Keratinocyte (primary cell): ENCODE measurements at regions not wholly inside any gene's neighbourhood (a gene's known extent, or its start where the extent isn't known, plus 50 kb on each side); places are given as distances from the start of the nearest gene placed in this dataset.

ENCODE experiments used
- EZH2 ChIP-seq: IDR thresholded peaks from one replicate; pipeline ENCODE4 v1.6.1; 2012; ENCODE audit warnings: inconsistent platforms, mild to moderate bottlenecking, low read length, moderate library complexity
- TF ChIP-seq, protein P1 (sequence below), 3 experiments: IDR thresholded peaks in 1 of 3; conservative IDR thresholded peaks in 1 of 3; optimal IDR thresholded peaks in 1 of 3; 2 replicates in 2 of 3; 3 replicates in 1 of 3; pipeline versions ENCODE3 to v1.5.1; 2011; ENCODE audit warnings: low read length in 3 of 3, mild to moderate bottlenecking in 3 of 3, moderate library complexity in 2 of 3, control low read depth in 1 of 3, inconsistent platforms in 1 of 3; ENCODE audit not compliant: insufficient read depth in 2 of 3; ENCODE audit errors: extremely low read depth in 1 of 3

DNA sequence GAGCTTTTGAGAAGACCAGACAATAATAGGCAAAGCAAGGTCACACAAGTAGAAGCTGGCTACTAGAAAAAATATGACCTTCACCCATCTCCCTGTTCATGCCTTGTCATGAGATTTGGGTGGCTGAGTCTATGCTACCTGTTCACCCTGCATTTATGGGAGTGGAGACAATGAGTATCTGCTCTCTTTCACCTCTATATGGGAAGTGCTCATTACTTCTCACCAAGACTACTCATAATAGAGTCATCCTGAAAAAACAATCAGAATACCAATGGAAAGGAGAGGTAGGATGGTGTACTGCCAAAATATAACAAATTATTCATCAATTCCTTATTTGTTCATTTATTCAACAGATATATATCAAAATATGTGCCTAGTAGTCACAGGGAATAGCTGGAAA, 921.8 kb upstream of the INTU start:
- TF ChIP-seq, protein P1, sequence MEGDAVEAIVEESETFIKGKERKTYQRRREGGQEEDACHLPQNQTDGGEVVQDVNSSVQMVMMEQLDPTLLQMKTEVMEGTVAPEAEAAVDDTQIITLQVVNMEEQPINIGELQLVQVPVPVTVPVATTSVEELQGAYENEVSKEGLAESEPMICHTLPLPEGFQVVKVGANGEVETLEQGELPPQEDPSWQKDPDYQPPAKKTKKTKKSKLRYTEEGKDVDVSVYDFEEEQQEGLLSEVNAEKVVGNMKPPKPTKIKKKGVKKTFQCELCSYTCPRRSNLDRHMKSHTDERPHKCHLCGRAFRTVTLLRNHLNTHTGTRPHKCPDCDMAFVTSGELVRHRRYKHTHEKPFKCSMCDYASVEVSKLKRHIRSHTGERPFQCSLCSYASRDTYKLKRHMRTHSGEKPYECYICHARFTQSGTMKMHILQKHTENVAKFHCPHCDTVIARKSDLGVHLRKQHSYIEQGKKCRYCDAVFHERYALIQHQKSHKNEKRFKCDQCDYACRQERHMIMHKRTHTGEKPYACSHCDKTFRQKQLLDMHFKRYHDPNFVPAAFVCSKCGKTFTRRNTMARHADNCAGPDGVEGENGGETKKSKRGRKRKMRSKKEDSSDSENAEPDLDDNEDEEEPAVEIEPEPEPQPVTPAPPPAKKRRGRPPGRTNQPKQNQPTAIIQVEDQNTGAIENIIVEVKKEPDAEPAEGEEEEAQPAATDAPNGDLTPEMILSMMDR (optimal IDR thresholded peaks at IDR 0.05 in 1 of 3, IDR thresholded peaks at IDR 0.05 in 1 of 3, conservative IDR thresholded peaks at IDR 0.05 in 1 of 3; ENCODE audit: extremely low read depth in 1 of 3, insufficient read depth in 2 of 3, low read length in 3 of 3): no peak
- no peak for TF ChIP-seq EZH2
